SK-N-MC (cell line): ENCODE measurements at regions not wholly inside any gene's neighbourhood (a gene's known extent, or its start where the extent isn't known, plus 50 kb on each side); places are given as distances from the start of the nearest gene placed in this dataset.

ENCODE experiments used
- EZH2 ChIP-seq: fragments of 200-600 bp; sonication (generic); IDR thresholded peaks from one replicate; pipeline ENCODE4 v1.6.1; 2017; ENCODE audit warnings: antibody characterized with exemption
- POLR2AphosphoS5 ChIP-seq: IDR thresholded peaks from 2 replicates; pipeline ENCODE4 v1.6.1; 2012; ENCODE audit warnings: mild to moderate bottlenecking, low read depth, low read length, borderline replicate concordance

- TF ChIP-seq EZH2 = no peak
- TF ChIP-seq POLR2AphosphoS5 = no peak
These were observed 122.9 kb upstream of the SMURF2 start for GRCh38 chr17:64785011-64785421.
